Caco-2 (cell line): ENCODE measurements at regions not wholly inside any gene's neighbourhood (a gene's known extent, or its start where the extent isn't known, plus 50 kb on each side); places are given as distances from the start of the nearest gene placed in this dataset.
"Not testable (repeated sequence)": the region's sequence is repeated elsewhere in the genome, so short reads cannot be mapped to it uniquely, and the experiment has no call there.

Experiments
- BruUV-seq: library from RNA; stranded (reverse); fragments of 400-500 nt; replicated peaks from 2 replicates; lab custom pipeline; 2021; lab: Mats Ljungman, UMichigan
- CTCF ChIA-PET: fragments of 300-600 bp; sonication (Branson Sonifier 250); formaldehyde crosslinking; loops from one replicate; lab custom pipeline; 2022; ENCODE audit warnings: antibody characterized with exemption; lab: Charles Lee
- POLR2A ChIA-PET: fragments of 300-600 bp; sonication (Branson Sonifier 250); formaldehyde crosslinking; loops from one replicate; lab custom pipeline; 2022; ENCODE audit warnings: antibody characterized with exemption; lab: Charles Lee
- DNase-seq, 2 experiments: peaks; one replicate each; pipeline versions ENCODE4 v3.0.0 to v3.0.0-alpha.2; 2020 to 2022
- H3K27me3 ChIP-seq: replicated peaks from 2 replicates; pipeline ENCODE4 v1.6.0; 2011; ENCODE audit warnings: low read length; ENCODE audit not compliant: control insufficient read depth, insufficient read depth
- H3K36me3 ChIP-seq: 2 replicates; pipeline ENCODE4 v1.5.1; 2011; ENCODE audit warnings: low read length; ENCODE audit not compliant: control insufficient read depth, insufficient read depth
- H3K4me1 ChIP-seq: fragments of 250-450 bp; sonication (Bioruptor Pico); 2 replicates; pipeline ENCODE4 v1.5.1; 2020; ENCODE audit warnings: mild to moderate bottlenecking
- H3K4me3 ChIP-seq: 2 replicates; pipeline ENCODE4 v1.5.1; 2011; ENCODE audit warnings: low read depth, mild to moderate bottlenecking, control low read depth, low read length
- H3K9me3 ChIP-seq: fragments of 250-450 bp; sonication (Bioruptor Pico); 2 replicates; pipeline ENCODE4 v1.5.1; 2020; ENCODE audit warnings: mild to moderate bottlenecking, moderate library complexity
- H3K27ac Mint-ChIP-seq: one replicate; pipeline ENCODE4 v1.8.0; 2022; ENCODE audit warnings: mixed read lengths; ENCODE audit not compliant: unreplicated experiment
- H3K27me3 Mint-ChIP-seq: one replicate; pipeline ENCODE4 v1.8.0; 2022; ENCODE audit warnings: mixed read lengths; ENCODE audit not compliant: insufficient read depth, unreplicated experiment
- H3K36me3 Mint-ChIP-seq: one replicate; pipeline ENCODE4 v1.8.0; 2022; ENCODE audit warnings: mild to moderate bottlenecking, mixed read lengths; ENCODE audit not compliant: insufficient read depth, unreplicated experiment
- H3K4me1 Mint-ChIP-seq: one replicate; pipeline ENCODE4 v1.8.0; 2022; ENCODE audit warnings: low read depth, mixed read lengths; ENCODE audit not compliant: unreplicated experiment
- H3K4me3 Mint-ChIP-seq: one replicate; pipeline ENCODE4 v1.8.0; 2022; ENCODE audit warnings: mild to moderate bottlenecking, moderate library complexity, mixed read lengths; ENCODE audit not compliant: unreplicated experiment
- H3K9me3 Mint-ChIP-seq: one replicate; pipeline ENCODE4 v1.8.0; 2022; ENCODE audit warnings: mixed read lengths; ENCODE audit not compliant: unreplicated experiment
- CTCF ChIP-seq, 2 experiments: fragments of 200-600 bp in 1 of 2; IDR thresholded peaks; 1 replicate in 1 of 2; 2 replicates in 1 of 2; pipeline versions ENCODE4 v1.5.1 to v1.8.0; 2011 to 2022; ENCODE audit warnings: antibody characterized with exemption in 1 of 2, control low read depth in 1 of 2, inconsistent platforms in 1 of 2, low read depth in 1 of 2, low read length in 1 of 2, mild to moderate bottlenecking in 1 of 2, moderate library complexity in 1 of 2; ENCODE audit not compliant: insufficient read depth in 1 of 2, severe bottlenecking in 1 of 2, unreplicated experiment in 1 of 2
- intact Hi-C: fragments of 100-400 bp; cut with micrococcal nuclease; formaldehyde crosslinking; loops from one replicate; pipeline ENCODE4 v1.10.0; 2022; ENCODE audit not compliant: unreplicated experiment

GRCh38 chr10:35273994-35274393 is 62.3 kb upstream of the CCNY start:
- H3K4me3 ChIP-seq, H3K36me3 Mint-ChIP-seq, H3K27me3 ChIP-seq, H3K36me3 ChIP-seq, H3K27me3 Mint-ChIP-seq, H3K4me1 ChIP-seq, H3K27ac Mint-ChIP-seq, DNase-seq, intact Hi-C loops, H3K4me1 Mint-ChIP-seq, H3K4me3 Mint-ChIP-seq, POLR2A ChIA-PET, CTCF ChIA-PET, H3K9me3 ChIP-seq, BruUV-seq: not testable (repeated sequence)
- H3K9me3 Mint-ChIP-seq = peaks cover 12% of the 10 kb centered on the region

- Mint-ChIP-seq H3K36me3 (no peaks in the 10 kb centered on the region), H3K27me3 (no peaks in the 10 kb centered on the region), H3K4me1 (no peaks in the 10 kb centered on the region), H3K9me3 (peaks cover 12% of the 10 kb centered on the region), H3K27ac (no peak overlapping the region), H3K4me3 (no peak overlapping the region)
- no peaks in the 10 kb centered on the region for H3K36me3 ChIP-seq
- BruUV-seq = no TSS peak
- intact Hi-C loops = no loop called here
- ChIA-PET CTCF (interaction anchor here (0.7 kb wide), 1 partner anchor 49 kb away, joined by 3 read pairs; no protein-coding TSS in a partner anchor), POLR2A (no interaction called here)
- no peak for TF ChIP-seq CTCF (IDR thresholded peaks at IDR 0.05; ENCODE audit: insufficient read depth in 1 of 2, low read depth in 1 of 2, low read length in 1 of 2, severe bottlenecking in 1 of 2, unreplicated experiment in 1 of 2)
- no peak overlapping the region for H3K4me3 ChIP-seq
- H3K9me3 ChIP-seq = no peaks in the 10 kb centered on the region
- no peak for DNase-seq
- H3K4me1 ChIP-seq = no peaks in the 10 kb centered on the region
- H3K27me3 ChIP-seq = no peaks in the 10 kb centered on the region
Observed at GRCh38 chr10:35274498-35275060, 61.7 kb upstream of the CCNY start.

- POLR2A ChIA-PET = no interaction called here
- Histone ChIP-seq H3K9me3 (peaks cover 6% of the 10 kb centered on the region), H3K36me3 (no peaks in the 10 kb centered on the region), H3K27me3 (no peaks in the 10 kb centered on the region), H3K4me1 (no peaks in the 10 kb centered on the region), H3K4me3 (no peak overlapping the region)
- Mint-ChIP-seq H3K4me3 (no peak overlapping the region), H3K4me1 (no peaks in the 10 kb centered on the region), H3K9me3 (peaks cover 25% of the 10 kb centered on the region), H3K27ac (no peak overlapping the region), H3K27me3 (no peaks in the 10 kb centered on the region), H3K36me3 (no peaks in the 10 kb centered on the region)
- CTCF ChIA-PET = interaction anchor here (0.6 to 0.7 kb wide), 2 partner anchors 13 to 124 kb away, joined by 3 to 4 read pairs; no protein-coding TSS in a partner anchor
- intact Hi-C loops = no loop called here
- BruUV-seq = no TSS peak
- no peak for TF ChIP-seq CTCF (IDR thresholded peaks at IDR 0.05; ENCODE audit: insufficient read depth in 1 of 2, low read depth in 1 of 2, low read length in 1 of 2, severe bottlenecking in 1 of 2, unreplicated experiment in 1 of 2)
- no peak for DNase-seq
Observed at GRCh38 chr10:35276889-35277288, 59.4 kb upstream of the CCNY start.

GRCh38 chr10:35280246-35280645 is 56.1 kb upstream of the CCNY start:
- H3K4me3 Mint-ChIP-seq, H3K27me3 ChIP-seq, DNase-seq, POLR2A ChIA-PET, H3K36me3 Mint-ChIP-seq, H3K27ac Mint-ChIP-seq, H3K4me3 ChIP-seq, H3K4me1 Mint-ChIP-seq, CTCF ChIA-PET, BruUV-seq, H3K27me3 Mint-ChIP-seq, intact Hi-C loops, H3K36me3 ChIP-seq, H3K4me1 ChIP-seq, H3K9me3 ChIP-seq: not testable (repeated sequence)
- H3K9me3 Mint-ChIP-seq = peaks cover 13% of the 10 kb centered on the region
